ENCODE measurements at regions not wholly inside any gene's neighbourhood (a gene's known extent, or its start where the extent isn't known, plus 50 kb on each side); places are given as distances from the start of the nearest gene placed in this dataset.

DNA sequence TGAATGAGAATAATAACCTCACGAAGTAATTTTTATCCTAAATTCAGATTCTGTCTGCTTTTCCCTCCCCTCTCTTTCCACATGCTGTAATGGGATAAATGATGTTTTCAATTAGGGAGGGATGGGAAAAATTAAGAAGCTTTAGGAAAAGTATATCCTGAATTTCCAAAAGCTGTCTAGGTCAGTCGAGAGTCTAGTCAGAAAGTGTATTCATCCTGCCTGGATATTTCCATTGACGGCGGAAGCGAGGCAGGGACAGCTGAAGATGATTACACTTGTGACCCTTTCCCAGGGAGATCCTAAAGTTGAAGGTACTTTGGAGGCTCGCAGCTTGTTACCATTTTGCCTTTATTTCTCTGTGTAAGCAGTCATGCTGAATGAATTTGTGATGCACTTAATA lies 204.1 kb downstream of the ZNF365 start:
- Histone ChIP-seq H3K9ac (ENCODE audit: low read length) (no peak overlapping the region), H3K27me3 (replicated peaks in 1 of 4; ENCODE audit: control extremely low read depth in 1 of 4, control insufficient read depth in 3 of 4, insufficient read depth in 4 of 4, low read length in 3 of 4) (no peaks in the 10 kb centered on the region), H3K79me2 (ENCODE audit: control insufficient read depth, insufficient read depth, low read length) (no peaks in the 10 kb centered on the region), H3K9me3 (ENCODE audit: control extremely low read depth in 1 of 3, control insufficient read depth in 2 of 3, insufficient read depth in 1 of 3, low read length in 2 of 3) (no peaks in the 10 kb centered on the region), H3K4me1 (ENCODE audit: control insufficient read depth in 2 of 2, insufficient read depth in 2 of 2, low read length in 2 of 2) (no peaks in the 10 kb centered on the region), H4K20me1 (ENCODE audit: control insufficient read depth, insufficient read depth, low read length, poor library complexity, severe bottlenecking) (no peaks in the 10 kb centered on the region), H3K4me2 (replicated peaks; ENCODE audit: low read depth, low read length, poor library complexity, severe bottlenecking) (no peak overlapping the region), H3K27ac (ENCODE audit: low read length in 2 of 2) (no peak overlapping the region), H3K36me3 (replicated peaks in 1 of 2; ENCODE audit: control extremely low read depth in 1 of 2, control insufficient read depth in 1 of 2, extremely low read depth in 1 of 2, insufficient read depth in 2 of 2, low read length in 1 of 2) (no peaks in the 10 kb centered on the region), H2AFZ (ENCODE audit: insufficient read depth, low read depth, low read length, poor library complexity, severe bottlenecking) (no peak overlapping the region), H3K4me3 (ENCODE audit: control extremely low read depth in 1 of 5, extremely low read depth in 1 of 5, insufficient read depth in 1 of 5, low read depth in 2 of 5, low read length in 4 of 5) (no peak overlapping the region)
- TF ChIP-seq, protein P1, sequence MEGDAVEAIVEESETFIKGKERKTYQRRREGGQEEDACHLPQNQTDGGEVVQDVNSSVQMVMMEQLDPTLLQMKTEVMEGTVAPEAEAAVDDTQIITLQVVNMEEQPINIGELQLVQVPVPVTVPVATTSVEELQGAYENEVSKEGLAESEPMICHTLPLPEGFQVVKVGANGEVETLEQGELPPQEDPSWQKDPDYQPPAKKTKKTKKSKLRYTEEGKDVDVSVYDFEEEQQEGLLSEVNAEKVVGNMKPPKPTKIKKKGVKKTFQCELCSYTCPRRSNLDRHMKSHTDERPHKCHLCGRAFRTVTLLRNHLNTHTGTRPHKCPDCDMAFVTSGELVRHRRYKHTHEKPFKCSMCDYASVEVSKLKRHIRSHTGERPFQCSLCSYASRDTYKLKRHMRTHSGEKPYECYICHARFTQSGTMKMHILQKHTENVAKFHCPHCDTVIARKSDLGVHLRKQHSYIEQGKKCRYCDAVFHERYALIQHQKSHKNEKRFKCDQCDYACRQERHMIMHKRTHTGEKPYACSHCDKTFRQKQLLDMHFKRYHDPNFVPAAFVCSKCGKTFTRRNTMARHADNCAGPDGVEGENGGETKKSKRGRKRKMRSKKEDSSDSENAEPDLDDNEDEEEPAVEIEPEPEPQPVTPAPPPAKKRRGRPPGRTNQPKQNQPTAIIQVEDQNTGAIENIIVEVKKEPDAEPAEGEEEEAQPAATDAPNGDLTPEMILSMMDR (IDR thresholded peaks at IDR 0.05): no peak
- TF ChIP-seq EZH2 (IDR thresholded peaks at IDR 0.05; ENCODE audit: borderline replicate concordance, insufficient read depth, low read depth, low read length, poor library complexity, severe bottlenecking): no peak
- no peaks in the 10 kb centered on the region for H3K9me3 Mint-ChIP-seq (ENCODE audit: insufficient read depth)
- no peak overlapping the region for H3K27ac Mint-ChIP-seq
- peaks cover 3% of the 10 kb centered on the region for H3K4me1 Mint-ChIP-seq
- 96% methylated on average over 4 of the region's 6 CpGs for WGBS (ENCODE audit: insufficient coverage)
- CTCF ChIA-PET: interaction anchor here (1.1 to 1.7 kb wide), 4 partner anchors 15 to 506 kb away, joined by 3 to 6 read pairs (median 4); no protein-coding TSS in a partner anchor
- DNase-seq (no peak), ATAC-seq (ENCODE audit: low read depth) (no peak)
- no peak overlapping the region for H3K4me3 Mint-ChIP-seq
- POLR2A ChIA-PET: no interaction called here
- intact Hi-C loops (cut with micrococcal nuclease): no loop called here
- H3K27me3 Mint-ChIP-seq: peaks cover 4% of the 10 kb centered on the region

DNA sequence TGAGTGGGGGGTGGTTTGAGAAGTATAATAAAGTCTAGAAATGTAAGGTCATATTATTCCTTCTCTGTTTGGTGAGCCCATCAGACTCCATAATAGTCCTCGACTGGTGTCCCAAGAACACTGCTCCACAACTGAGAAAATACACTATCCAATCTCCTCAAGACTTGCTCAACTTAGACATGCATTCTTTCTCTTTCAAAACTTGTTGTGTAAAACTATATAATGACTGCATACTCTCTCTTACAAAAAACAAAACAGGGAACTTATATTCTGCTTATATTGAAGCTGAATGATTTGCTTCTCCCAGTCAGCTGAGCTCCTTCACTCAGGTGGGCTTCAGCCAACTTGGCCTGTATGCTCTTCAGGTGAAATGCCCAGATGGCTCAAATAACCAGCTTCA lies 204.7 kb downstream of the ZNF365 start:
- intact Hi-C loops (cut with micrococcal nuclease): no loop called here
- H4K20me1 ChIP-seq (ENCODE audit: control insufficient read depth, insufficient read depth, low read length, poor library complexity, severe bottlenecking): no peaks in the 10 kb centered on the region
- H3K4me1 Mint-ChIP-seq: peaks cover 4% of the 10 kb centered on the region
- ChIA-PET CTCF (interaction anchor here (1.6 kb wide), 1 partner anchor 19 kb away, joined by 3 read pairs; no protein-coding TSS in a partner anchor), POLR2A (no interaction called here)
- ATAC-seq (ENCODE audit: low read depth) (no peak), DNase-seq (no peak)
- no peaks in the 10 kb centered on the region for H3K27me3 ChIP-seq (replicated peaks in 1 of 4; ENCODE audit: control extremely low read depth in 1 of 4, control insufficient read depth in 3 of 4, insufficient read depth in 4 of 4, low read length in 3 of 4)
- H3K4me3 ChIP-seq (ENCODE audit: control extremely low read depth in 1 of 5, extremely low read depth in 1 of 5, insufficient read depth in 1 of 5, low read depth in 2 of 5, low read length in 4 of 5): no peak overlapping the region
- H3K27me3 Mint-ChIP-seq: peaks cover 4% of the 10 kb centered on the region
- no peaks in the 10 kb centered on the region for H3K9me3 Mint-ChIP-seq (ENCODE audit: insufficient read depth)
- H3K27ac Mint-ChIP-seq: no peak overlapping the region
- no peak overlapping the region for H3K4me2 ChIP-seq (replicated peaks; ENCODE audit: low read depth, low read length, poor library complexity, severe bottlenecking)
- H3K27ac ChIP-seq (ENCODE audit: low read length in 2 of 2): no peak overlapping the region
- H3K4me3 Mint-ChIP-seq: no peak overlapping the region
- H3K9me3 ChIP-seq (ENCODE audit: control extremely low read depth in 1 of 3, control insufficient read depth in 2 of 3, insufficient read depth in 1 of 3, low read length in 2 of 3): no peaks in the 10 kb centered on the region
- H3K4me1 ChIP-seq (ENCODE audit: control insufficient read depth in 2 of 2, insufficient read depth in 2 of 2, low read length in 2 of 2): no peaks in the 10 kb centered on the region
- no peaks in the 10 kb centered on the region for H3K79me2 ChIP-seq (ENCODE audit: control insufficient read depth, insufficient read depth, low read length)
- no peak overlapping the region for H2AFZ ChIP-seq (ENCODE audit: insufficient read depth, low read depth, low read length, poor library complexity, severe bottlenecking)
- TF ChIP-seq, protein P1 (IDR thresholded peaks at IDR 0.05): no peak
- TF ChIP-seq EZH2 (IDR thresholded peaks at IDR 0.05; ENCODE audit: borderline replicate concordance, insufficient read depth, low read depth, low read length, poor library complexity, severe bottlenecking): no peak
- no peak overlapping the region for H3K9ac ChIP-seq (ENCODE audit: low read length)
- WGBS (ENCODE audit: insufficient coverage): no CpG with 5 or more reads among the region's 1 CpG
- no peaks in the 10 kb centered on the region for H3K36me3 ChIP-seq (replicated peaks in 1 of 2; ENCODE audit: control extremely low read depth in 1 of 2, control insufficient read depth in 1 of 2, extremely low read depth in 1 of 2, insufficient read depth in 2 of 2, low read length in 1 of 2)
